IMR-90 (cell line): ENCODE measurements at regions not wholly inside any gene's neighbourhood (a gene's known extent, or its start where the extent isn't known, plus 50 kb on each side); places are given as distances from the start of the nearest gene placed in this dataset.
A peak's percentile ranks its signal among the peaks of the same experiment; 100 is the strongest.

Experiments
- ATAC-seq: fragments of 200-7000 bp; cut with Tn5 transposase; 2 replicates; pipeline ENCODE4 v1.9.1; 2020; ENCODE audit warnings: low read depth, mild to moderate bottlenecking, moderate library complexity
- BruUV-seq: library from RNA; stranded (reverse); fragments of 400-500 nt; replicated peaks from 2 replicates; lab custom pipeline; 2021; lab: Mats Ljungman, UMichigan
- CTCF ChIA-PET: fragments of 300-600 bp; formaldehyde crosslinking; extraction: SDS; loops from one replicate; lab custom pipeline; 2021; ENCODE audit warnings: antibody characterized with exemption; lab: Yijun Ruan, JAX
- POLR2A ChIA-PET: fragments of 300-600 bp; sonication (Branson Sonifier 250); formaldehyde crosslinking; loops from one replicate; lab custom pipeline; 2022; ENCODE audit warnings: antibody characterized with exemption; ENCODE audit not compliant: unreplicated experiment; lab: Charles Lee
- DNase-seq: peaks from one replicate; pipeline ENCODE4 v3.0.0; 2013
- H2AFZ ChIP-seq: replicated peaks from 2 replicates; pipeline ENCODE3; 2013; ENCODE audit warnings: low read length, mild to moderate bottlenecking; ENCODE audit not compliant: poor library complexity
- H2AK5ac ChIP-seq: 2 replicates; pipeline ENCODE4 v1.6.1; 2013; ENCODE audit warnings: low read depth, low read length, inconsistent platforms
- H2AK9ac ChIP-seq: replicated peaks from 2 replicates; pipeline ENCODE3; 2013; ENCODE audit warnings: mild to moderate bottlenecking, low read depth, low read length, moderate library complexity; ENCODE audit not compliant: poor library complexity
- H2BK120ac ChIP-seq: 2 replicates; pipeline ENCODE4 v1.6.1; 2013; ENCODE audit warnings: low read depth, low read length, inconsistent platforms
- H2BK15ac ChIP-seq: 3 replicates; pipeline ENCODE4 v1.6.1; 2013; ENCODE audit warnings: low read depth, low read length, inconsistent platforms
- H2BK20ac ChIP-seq: 2 replicates; pipeline ENCODE4 v1.6.1; 2013; ENCODE audit warnings: low read depth, mild to moderate bottlenecking, inconsistent platforms, low read length, moderate library complexity
- H2BK5ac ChIP-seq: 2 replicates; pipeline ENCODE4 v1.6.1; 2013; ENCODE audit warnings: mild to moderate bottlenecking, low read depth, low read length, inconsistent platforms; ENCODE audit not compliant: poor library complexity, severe bottlenecking
- H3K14ac ChIP-seq: replicated peaks from 2 replicates; pipeline ENCODE4 v1.6.1; 2013; ENCODE audit warnings: low read depth, low read length, inconsistent platforms
- H3K18ac ChIP-seq: 2 replicates; pipeline ENCODE4 v1.6.1; 2013; ENCODE audit warnings: low read depth, low read length, control low read depth
- H3K23ac ChIP-seq: 2 replicates; pipeline ENCODE4 v1.6.1; 2013; ENCODE audit warnings: low read depth, low read length, inconsistent platforms
- H3K27ac ChIP-seq: 2 replicates; pipeline ENCODE4 v1.5.1; 2013; ENCODE audit warnings: mild to moderate bottlenecking, control low read depth, low read length; ENCODE audit not compliant: insufficient read depth
- H3K27me3 ChIP-seq: 2 replicates; pipeline ENCODE4 v1.6.1; 2013; ENCODE audit warnings: low read length; ENCODE audit not compliant: control insufficient read depth, insufficient read depth
- H3K36me3 ChIP-seq: 2 replicates; pipeline ENCODE4 v1.6.1; 2013; ENCODE audit warnings: low read length, mixed read lengths; ENCODE audit not compliant: control insufficient read depth, insufficient read depth
- H3K4ac ChIP-seq: 2 replicates; pipeline ENCODE4 v1.6.1; 2013; ENCODE audit warnings: low read depth, low read length, inconsistent platforms
- H3K4me1 ChIP-seq: 2 replicates; pipeline ENCODE4 v1.6.1; 2013; ENCODE audit warnings: low read length, mixed read lengths; ENCODE audit not compliant: control insufficient read depth, insufficient read depth
- H3K4me2 ChIP-seq: 2 replicates; pipeline ENCODE4 v1.6.1; 2013; ENCODE audit warnings: low read depth, mild to moderate bottlenecking, control low read depth, low read length, moderate library complexity
- H3K4me3 ChIP-seq: 2 replicates; pipeline ENCODE4 v1.5.1; 2013; ENCODE audit warnings: low read depth, mild to moderate bottlenecking, control low read depth, low read length, moderate library complexity; ENCODE audit not compliant: insufficient read depth
- H3K56ac ChIP-seq: 2 replicates; pipeline ENCODE4 v1.6.1; 2013; ENCODE audit warnings: low read length, inconsistent platforms; ENCODE audit not compliant: insufficient read depth; ENCODE audit errors: extremely low read depth
- H3K79me1 ChIP-seq, 2 experiments: 2 replicates each; pipeline ENCODE4 v1.6.1; 2013; ENCODE audit warnings: low read length in 2 of 2, inconsistent platforms in 1 of 2, low read depth in 1 of 2
- H3K9ac ChIP-seq: 2 replicates; pipeline ENCODE4 v1.6.1; 2013; ENCODE audit warnings: low read depth, low read length, control low read depth
- H3K9me1 ChIP-seq: 2 replicates; pipeline ENCODE4 v1.6.1; 2013; ENCODE audit warnings: low read length, inconsistent platforms; ENCODE audit not compliant: insufficient read depth
- H3K9me3 ChIP-seq: 2 replicates; pipeline ENCODE4 v1.6.1; 2013; ENCODE audit warnings: low read length; ENCODE audit not compliant: control insufficient read depth, insufficient read depth
- H4K20me1 ChIP-seq: 2 replicates; pipeline ENCODE4 v1.6.1; 2013; ENCODE audit warnings: low read length, inconsistent platforms; ENCODE audit not compliant: insufficient read depth
- H4K5ac ChIP-seq: 2 replicates; pipeline ENCODE4 v1.6.1; 2013; ENCODE audit warnings: mild to moderate bottlenecking, low read depth, low read length, control low read depth
- H4K8ac ChIP-seq, 2 experiments: 2 replicates each; pipeline ENCODE4 v1.6.1; 2013; ENCODE audit warnings: low read depth in 2 of 2, low read length in 2 of 2, control low read depth in 1 of 2, inconsistent platforms in 1 of 2
- H4K91ac ChIP-seq: 2 replicates; pipeline ENCODE4 v1.6.1; 2013; ENCODE audit warnings: low read depth, low read length, inconsistent platforms; ENCODE audit not compliant: insufficient read depth
- CEBPB ChIP-seq: IDR thresholded peaks from 2 replicates; pipeline ENCODE4 v1.6.1; 2012; ENCODE audit warnings: low read depth, low read length, improper control_type of control experiment
- CHD1 ChIP-seq: IDR thresholded peaks from 2 replicates; pipeline ENCODE4 v1.6.1; 2012; ENCODE audit warnings: low read depth, low read length, improper control_type of control experiment
- CTCF ChIP-seq: conservative IDR thresholded peaks from 2 replicates; pipeline ENCODE4 v1.5.1; 2012; ENCODE audit warnings: mild to moderate bottlenecking, low read depth, low read length, improper control_type of control experiment
- POLR2A ChIP-seq: IDR thresholded peaks from 2 replicates; pipeline ENCODE4 v1.6.1; 2012; ENCODE audit warnings: mild to moderate bottlenecking, low read depth, low read length
- RFX5 ChIP-seq: IDR thresholded peaks from 2 replicates; pipeline ENCODE4 v1.8.0; 2012; ENCODE audit warnings: low read depth, mild to moderate bottlenecking, low read length, moderate library complexity
- SMC3 ChIP-seq: fragments of 150-350 bp; IDR thresholded peaks from 2 replicates; pipeline ENCODE4 v1.6.1; 2016; ENCODE audit warnings: low read depth, mild to moderate bottlenecking, antibody characterized with exemption, low read length, moderate library complexity
- USF2 ChIP-seq: fragments of 150-350 bp; IDR thresholded peaks from 2 replicates; pipeline ENCODE4 v1.6.1; 2017; ENCODE audit warnings: mild to moderate bottlenecking, antibody characterized with exemption, low read length, low read depth
- WGBS, 2 experiments: methylation state at CpG; one replicate each; pipeline versions ENCODE4 v1.1.5 to v1.1.7; 2013; ENCODE audit warnings: missing lambda C conversion rate in 2 of 2; ENCODE audit not compliant: insufficient read length in 1 of 2; ENCODE audit errors: extremely low coverage in 2 of 2; 5-methylcytosine and 5-hydroxymethylcytosine counted together
- dilution Hi-C: fragments of 300-500 bp; cut with HindIII; formaldehyde crosslinking; loops from one replicate; pipeline ENCODE4 v1.14.3; 2018; ENCODE audit warnings: low sequenced_read_pairs; ENCODE audit not compliant: unreplicated experiment
- in situ Hi-C: fragments of 300-500 bp; cut with MboI; formaldehyde crosslinking; loops from 3 replicates; pipeline ENCODE4 v1.14.3; 2019; ENCODE audit warnings: low sequenced_read_pairs, inconsistent platforms, mixed read lengths
- intact Hi-C: fragments of 100-400 bp; cut with micrococcal nuclease; formaldehyde crosslinking; loops from 2 replicates; pipeline ENCODE4 v1.10.0; 2022

- H3K79me1 ChIP-seq, result no peaks in the 10 kb centered on the region
- H3K56ac ChIP-seq, result no peak overlapping the region
- H4K91ac ChIP-seq, result peak overlapping the region; percentile 78
- CTCF ChIA-PET, result no interaction called here
- no peak overlapping the region for H3K23ac ChIP-seq
- POLR2A ChIA-PET, result interaction anchor here (0.6 kb wide), 1 partner anchor 218 kb away, joined by 3 read pairs; no protein-coding TSS in a partner anchor
- TF ChIP-seq CTCF (no peak), SMC3 (no peak), CEBPB (peak; percentile 81), CHD1 (no peak), USF2 (no peak), POLR2A (no peak), RFX5 (no peak)
- H4K8ac ChIP-seq, result peak overlapping the region in 1 of 2 experiments; percentile 23; a peak in 2 of 4 replicates
- peak overlapping the region; percentile 13 for H2AK5ac ChIP-seq
- intact Hi-C loops, result no loop called here
- H3K4me2 ChIP-seq, result no peak overlapping the region
- peaks cover 23% of the 10 kb centered on the region for H3K4me1 ChIP-seq
- DNase-seq (no peak), ATAC-seq (peak; percentile 40)
- no peak overlapping the region for H2AK9ac ChIP-seq
- H3K9me1 ChIP-seq, result peaks cover 7% of the 10 kb centered on the region
- H3K4me3 ChIP-seq, result no peak overlapping the region
- in situ Hi-C loops, result no loop called here
- H3K18ac ChIP-seq, result peak overlapping the region; percentile 87
- H2BK20ac ChIP-seq, result peak overlapping the region; percentile 52; the same call in 1 of the 2 replicates
- no CpG with 5 or more reads among the region's 2 CpGs for WGBS, 2 experiments
- H3K36me3 ChIP-seq, result no peaks in the 10 kb centered on the region
- H2BK5ac ChIP-seq, result peak overlapping the region; percentile 23
- peak overlapping the region; percentile 63; the same call in 2 of the 3 replicates for H2BK15ac ChIP-seq
- H2BK120ac ChIP-seq, result peak overlapping the region; percentile 57
- no peak overlapping the region for H2AFZ ChIP-seq
- H3K27ac ChIP-seq, result peak overlapping the region; percentile 2; the same call in 1 of the 2 replicates
- no peak overlapping the region for H3K9ac ChIP-seq
- no peaks in the 10 kb centered on the region for H3K9me3 ChIP-seq
- H4K20me1 ChIP-seq, result no peaks in the 10 kb centered on the region
- peak overlapping the region; percentile 10 for H3K4ac ChIP-seq
- H3K27me3 ChIP-seq, result no peaks in the 10 kb centered on the region
- peak overlapping the region; percentile 27; the same call in 1 of the 2 replicates for H3K14ac ChIP-seq
- BruUV-seq, result no TSS peak
- dilution Hi-C loops, result no loop called here
- H4K5ac ChIP-seq, result peak overlapping the region; percentile 86
Observed at GRCh38 chr14:53525608-53526007, 372.5 kb upstream of the DDHD1 start.
